Right hindlimb (tissue), 1 donor: ENCODE measurements at regions not wholly inside any gene's neighbourhood (a gene's known extent, or its start where the extent isn't known, plus 50 kb on each side); places are given as distances from the start of the nearest gene placed in this dataset.
A peak's percentile ranks its signal among the peaks of the same experiment; 100 is the strongest.
"Not testable (repeated sequence)": the region's sequence is repeated elsewhere in the genome, so short reads cannot be mapped to it uniquely, and the experiment has no call there.

Experiments used
- DNase-seq: peaks from one replicate; pipeline ENCODE4 v3.0.0-alpha.2; 2018

DNA sequence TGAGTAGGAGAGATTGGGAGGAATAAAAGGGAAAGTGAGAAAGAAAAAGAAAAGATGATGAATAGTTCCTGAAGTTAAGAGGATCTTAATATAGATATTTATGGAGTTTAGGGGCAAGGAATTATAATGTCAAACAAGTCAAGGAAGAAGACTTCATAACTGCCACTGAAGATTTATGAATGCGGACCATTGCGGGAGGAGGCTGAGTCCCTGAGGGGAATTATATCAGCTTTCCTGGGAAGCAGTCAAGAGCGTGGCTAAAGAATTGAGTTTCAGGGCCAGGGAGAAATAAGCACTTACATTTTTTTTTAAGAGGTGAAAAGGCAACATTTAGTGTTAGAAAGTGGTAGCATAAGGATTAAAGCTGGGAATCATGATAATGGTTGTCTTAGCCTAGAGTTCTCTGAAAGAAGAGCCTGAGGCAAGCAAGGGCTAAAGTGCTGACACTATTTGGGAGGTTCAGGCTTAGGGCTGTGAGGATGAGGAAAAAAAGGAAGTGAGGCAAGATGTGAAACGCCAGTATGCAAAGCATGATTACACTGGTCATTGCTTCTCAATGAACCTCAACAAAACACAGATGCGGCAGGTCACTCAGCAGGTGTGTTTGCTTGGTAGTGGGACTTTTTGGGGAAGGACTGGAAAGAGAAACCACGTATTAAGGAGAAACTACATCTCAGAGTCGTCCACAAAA is 217.1 kb downstream of the SLC4A3 start:
- no peak for DNase-seq

DNA sequence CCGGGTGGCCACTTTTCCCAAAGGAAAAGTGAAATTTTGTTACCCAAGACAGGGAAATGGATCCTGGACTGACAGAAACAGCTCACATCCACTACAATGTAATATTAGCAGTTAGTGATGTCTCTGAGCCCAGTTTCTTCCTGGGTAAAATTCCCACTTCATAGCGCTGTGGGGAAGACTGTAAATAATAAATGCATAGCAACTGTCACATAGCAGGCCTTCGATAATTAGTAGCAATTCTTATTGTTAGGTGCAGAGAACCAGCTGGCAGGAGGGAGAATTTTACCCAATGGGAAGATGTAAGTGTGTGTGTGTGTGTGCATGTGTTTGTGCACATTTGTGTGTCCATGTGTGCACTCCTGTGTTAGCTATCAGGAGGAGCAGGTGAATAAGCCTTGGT is 221.5 kb downstream of the SLC4A3 start:
- DNase-seq = no peak

DNA sequence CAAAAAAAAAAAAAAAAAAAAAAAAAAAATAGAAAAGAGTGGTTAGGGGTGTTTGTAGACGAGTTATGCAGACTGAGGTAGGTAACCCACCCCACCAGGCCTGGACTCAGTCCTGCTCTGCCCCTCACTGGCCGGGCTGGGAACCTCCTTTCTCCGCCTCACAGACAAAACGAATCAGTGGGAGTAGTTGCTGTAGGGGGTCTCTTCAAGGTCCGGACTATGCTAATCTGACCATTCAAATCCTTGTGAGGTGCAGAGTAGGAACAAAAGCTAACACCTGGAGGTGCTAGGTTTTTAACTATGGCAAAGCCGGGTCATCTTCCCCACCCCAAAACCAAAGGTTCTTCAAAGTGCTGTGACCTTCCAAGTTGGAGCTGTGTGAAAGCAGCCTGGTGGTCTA is 223.7 kb downstream of the SLC4A3 start:
- no peak for DNase-seq

DNA sequence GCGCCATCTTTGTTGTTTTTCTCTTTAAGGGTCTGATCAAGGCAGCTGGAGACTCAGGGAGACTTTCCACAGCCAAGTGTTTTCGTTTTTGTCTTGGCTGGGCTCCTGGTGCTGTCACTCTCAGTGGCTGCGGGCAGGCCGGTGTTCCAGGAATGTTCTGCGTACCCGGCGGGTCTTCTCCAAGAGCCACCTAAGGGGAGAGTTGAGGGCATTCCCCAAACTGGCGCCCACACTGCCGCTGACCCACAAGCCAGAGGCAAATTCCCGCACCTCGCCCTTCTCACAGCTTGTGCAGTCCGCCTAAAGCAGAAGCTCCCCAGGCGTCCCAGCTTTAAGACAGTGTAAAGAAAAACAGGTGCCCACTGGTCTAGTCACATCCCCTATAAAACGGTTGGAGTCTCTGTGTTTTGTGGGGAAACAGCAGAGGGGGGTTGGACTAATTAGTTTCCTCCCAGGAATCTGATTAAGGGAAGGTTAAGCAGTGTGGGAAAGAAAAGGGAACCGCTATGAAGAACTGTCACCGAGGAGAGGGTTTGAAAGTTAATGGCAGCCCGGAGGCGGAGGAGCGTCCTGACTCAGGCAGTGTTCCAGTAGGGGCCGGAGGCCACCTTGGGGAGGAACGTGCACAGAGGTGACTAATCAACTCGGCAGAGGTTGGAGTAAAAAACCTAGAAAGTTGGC is 224.5 kb downstream of the SLC4A3 start:
- DNase-seq = no peak

DNA sequence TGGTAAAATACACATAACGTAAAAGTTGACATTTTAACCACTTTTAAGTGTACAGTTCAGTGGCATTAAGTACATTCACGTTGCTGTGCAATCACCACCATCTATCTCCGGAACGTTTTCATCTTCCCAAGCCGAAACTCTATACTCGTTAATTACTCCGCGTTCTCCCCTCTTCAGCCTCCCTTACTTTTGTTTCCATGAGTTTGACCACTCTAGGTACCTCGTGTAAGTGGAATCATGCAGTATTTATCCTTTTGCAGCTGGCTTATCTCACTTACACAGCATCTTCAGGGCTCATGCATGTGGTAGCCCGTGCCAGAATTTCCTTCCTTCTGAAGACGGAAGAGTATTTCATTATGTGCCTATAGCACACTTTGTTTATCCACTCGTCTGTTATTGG is 225.2 kb downstream of the SLC4A3 start:
- DNase-seq = no peak

DNA sequence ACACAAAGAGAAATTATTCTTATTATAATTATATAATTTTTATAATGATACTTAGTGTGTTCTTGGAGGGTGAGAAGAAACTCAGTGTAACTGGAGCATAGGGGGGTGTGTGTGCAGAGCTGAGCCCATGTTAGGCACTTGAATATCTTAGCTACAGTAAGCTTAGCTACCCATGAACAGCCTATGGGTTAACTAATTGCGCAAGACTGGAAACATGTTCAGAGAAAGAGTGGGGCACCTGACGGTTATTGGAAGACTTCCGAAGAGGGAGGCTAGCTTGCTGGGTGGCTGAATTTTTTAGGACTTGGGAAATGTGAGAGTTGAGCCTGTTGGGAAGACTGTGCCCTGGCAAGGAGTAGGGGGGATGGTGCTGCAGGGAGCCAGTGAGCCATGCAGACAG is 229.2 kb downstream of the SLC4A3 start:
- DNase-seq = no peak

DNA sequence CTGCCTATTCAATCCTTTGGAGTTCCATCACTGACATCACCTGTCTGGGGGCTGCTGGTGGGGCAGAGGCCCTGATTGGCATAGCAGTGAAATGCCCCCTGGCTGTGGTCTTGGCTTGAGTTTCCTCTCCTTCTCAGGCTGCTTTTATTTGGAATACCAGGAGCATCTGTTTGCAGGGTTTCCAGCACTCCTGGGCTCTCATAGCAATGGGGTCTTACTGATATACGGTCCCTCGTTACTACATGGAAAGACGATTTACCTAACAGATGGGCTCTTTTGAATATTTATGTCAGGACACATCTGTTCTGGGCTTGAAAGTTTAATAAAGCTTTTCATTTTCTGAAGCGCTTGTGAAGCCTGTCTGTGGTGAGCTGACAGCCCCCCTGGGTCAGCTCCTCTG is 230.3 kb downstream of the SLC4A3 start:
- no peak for DNase-seq

DNA sequence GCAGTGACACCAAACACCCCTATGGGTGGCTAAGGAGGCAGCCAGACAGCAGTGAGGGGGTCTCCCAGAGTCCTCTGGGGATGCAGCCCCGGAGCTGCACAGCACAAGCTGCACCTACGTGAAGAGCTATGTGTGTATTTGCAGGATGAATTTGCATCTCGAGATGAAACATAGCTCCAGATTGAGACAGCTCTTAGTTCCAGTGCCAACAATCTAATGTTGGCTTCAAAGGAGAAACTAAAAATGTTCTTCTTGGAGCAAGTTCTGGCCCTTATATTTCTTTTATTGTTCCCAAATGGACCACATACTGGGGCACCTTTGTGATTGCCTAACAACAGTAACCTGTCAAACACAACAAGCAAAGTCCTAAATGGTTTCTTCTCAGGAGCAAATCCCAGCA is 233.9 kb downstream of the SLC4A3 start:
- DNase-seq = no peak

DNA sequence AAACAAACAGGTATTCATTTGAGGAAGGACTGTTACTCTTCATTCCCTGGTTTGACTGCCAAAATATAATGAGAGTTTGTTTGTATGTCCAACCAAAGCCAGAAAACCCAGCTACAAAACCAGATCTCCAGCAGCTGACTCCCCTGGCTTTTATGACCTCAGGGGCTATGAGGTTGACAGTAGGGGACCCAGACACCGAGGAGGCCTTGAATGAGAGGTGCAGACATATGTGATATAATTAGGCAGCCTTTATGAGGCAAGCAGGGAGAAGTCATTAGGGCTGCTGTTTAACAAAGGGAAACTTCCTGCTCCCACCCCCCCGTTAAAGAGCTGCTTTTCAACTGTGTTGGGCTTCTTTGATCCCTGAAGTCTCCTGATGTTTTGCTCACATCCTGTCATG is 236.7 kb downstream of the SLC4A3 start:
- DNase-seq = no peak

DNA sequence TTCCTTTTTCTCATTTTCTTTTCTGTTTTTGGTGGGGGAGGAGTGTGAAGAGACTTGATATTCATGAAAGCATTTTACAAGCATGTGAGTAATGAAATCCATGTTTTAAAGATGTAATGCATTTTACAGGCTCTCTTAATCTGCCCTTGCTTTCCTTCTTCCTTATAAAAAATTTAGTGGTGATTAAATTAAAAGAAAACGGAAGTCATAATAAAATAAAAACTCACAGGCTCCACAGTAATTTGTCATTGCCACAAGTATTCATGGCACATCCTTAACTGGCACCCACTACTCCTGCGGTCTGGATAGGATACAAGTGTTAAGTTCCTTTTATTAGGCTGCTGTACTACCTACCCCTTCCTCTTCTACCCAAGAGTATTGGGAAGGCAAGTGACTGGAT is 241.2 kb downstream of the SLC4A3 start:
- DNase-seq = no peak

DNA sequence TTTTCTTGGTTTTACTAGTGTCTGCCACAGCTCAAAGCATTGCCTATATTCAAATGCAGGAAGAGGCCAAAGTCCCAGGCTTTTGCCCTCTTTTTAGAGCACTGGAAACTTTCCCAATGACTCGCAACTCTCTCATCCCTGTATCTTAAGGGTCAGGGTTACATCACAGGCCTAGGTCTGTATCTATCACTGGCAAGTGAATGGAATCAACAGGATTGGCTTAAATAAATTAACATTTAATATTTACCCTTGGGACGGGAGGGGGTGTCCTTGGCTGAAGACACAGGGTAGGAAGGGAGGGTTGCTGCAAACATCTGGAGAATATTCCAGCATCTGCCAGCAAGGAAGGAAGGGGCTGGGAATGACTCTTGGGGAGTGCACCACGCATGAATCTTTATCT is 242.6 kb downstream of the SLC4A3 start:
- DNase-seq = no peak

DNA sequence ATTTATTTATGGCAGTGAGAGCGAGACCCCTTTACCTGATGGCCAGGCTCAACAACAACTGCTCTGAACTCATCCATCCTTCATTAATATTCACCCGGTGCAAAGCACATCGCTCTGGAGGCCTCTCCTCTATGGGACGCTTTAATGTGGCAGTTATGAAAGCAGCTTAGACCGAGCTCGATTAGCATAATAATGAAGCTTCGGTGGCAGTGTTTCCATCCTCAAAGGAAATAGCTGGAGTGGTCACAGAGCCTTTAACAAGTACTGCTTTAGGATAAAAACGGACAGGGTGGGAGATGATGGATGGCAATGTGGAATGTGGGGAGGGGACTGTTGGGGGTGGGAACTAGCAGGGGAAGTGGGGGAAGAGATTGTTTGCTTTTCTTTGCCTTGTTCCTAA is 243.9 kb downstream of the SLC4A3 start:
- DNase-seq = no peak

DNA sequence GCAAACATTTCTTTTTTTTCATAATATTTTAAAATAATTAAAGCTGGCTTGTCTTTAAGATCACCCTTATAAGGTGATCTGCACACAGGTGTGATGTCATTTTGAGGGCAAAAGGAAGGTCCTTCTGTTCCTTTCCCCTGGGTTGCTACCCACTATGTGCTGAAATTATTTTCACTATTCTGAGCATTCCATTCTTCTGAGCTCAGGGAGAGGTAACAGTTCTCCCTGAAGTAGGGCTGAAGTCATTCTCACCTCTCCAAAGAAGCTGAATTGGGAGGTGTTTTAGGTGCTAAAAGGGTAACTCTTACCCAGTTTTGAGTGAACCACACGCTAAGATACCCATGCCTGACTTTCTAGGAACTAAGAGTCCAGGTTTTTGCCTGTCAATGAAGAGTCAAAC is 247.6 kb downstream of the SLC4A3 start:
- no peak for DNase-seq

DNA sequence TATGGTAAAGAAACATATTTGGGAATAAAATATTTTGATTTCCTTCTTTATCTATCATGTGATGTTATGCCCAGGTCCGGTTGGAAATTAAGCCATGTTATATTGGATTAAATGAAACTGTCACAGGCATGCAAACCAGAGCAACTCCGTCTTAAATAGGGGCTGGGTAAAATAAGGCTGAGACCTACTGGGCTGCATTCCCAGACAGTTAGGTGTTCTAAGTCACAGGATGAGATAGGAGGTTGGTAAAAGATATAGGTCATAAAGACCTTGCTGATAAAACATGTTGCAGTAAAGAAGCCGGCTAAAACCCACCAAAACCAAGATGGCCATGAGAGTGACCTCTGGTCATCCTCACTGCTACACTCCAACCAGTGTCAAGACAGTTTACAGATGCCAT is 248.6 kb downstream of the SLC4A3 start:
- DNase-seq = not testable (repeated sequence)

DNA sequence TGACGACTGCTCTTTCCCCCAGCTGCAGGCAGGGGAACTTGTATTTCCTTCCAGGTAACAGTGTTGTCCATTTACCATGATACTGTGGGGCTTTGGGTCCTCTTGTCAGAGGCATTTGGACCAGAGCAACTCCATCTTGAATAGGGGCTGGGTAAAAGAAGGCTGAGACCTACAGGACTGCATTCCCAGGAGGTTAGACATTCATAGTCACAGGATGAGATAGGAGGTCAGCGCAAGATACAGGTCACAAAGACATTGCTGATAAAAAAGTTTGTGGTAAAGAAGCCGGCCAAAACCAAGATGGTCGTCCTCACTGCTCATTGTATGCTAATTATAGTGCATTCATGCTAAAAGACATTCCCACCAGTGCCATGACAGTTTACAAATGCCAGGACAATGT is 249.5 kb downstream of the SLC4A3 start:
- DNase-seq = no peak

DNA sequence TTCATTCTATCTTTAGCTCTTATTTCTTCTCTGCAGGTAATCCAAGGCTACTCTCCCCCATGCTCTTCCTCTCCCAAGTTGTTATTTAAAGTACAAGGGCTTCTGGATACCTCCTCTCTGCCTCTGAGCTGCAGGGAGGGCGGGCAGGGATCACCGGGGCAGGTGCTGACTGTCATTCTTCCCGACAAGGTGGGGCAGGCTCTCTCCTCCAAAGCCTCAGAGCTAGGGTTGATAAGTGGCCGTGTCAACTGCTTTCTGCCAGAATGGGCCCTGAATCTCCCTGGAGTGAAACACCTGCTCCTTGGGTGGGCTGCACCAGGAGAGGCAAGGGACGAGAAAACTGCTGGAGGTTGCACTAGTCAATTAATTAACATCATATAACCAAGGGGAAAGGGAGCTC is 250.3 kb downstream of the SLC4A3 start:
- no peak for DNase-seq

DNA sequence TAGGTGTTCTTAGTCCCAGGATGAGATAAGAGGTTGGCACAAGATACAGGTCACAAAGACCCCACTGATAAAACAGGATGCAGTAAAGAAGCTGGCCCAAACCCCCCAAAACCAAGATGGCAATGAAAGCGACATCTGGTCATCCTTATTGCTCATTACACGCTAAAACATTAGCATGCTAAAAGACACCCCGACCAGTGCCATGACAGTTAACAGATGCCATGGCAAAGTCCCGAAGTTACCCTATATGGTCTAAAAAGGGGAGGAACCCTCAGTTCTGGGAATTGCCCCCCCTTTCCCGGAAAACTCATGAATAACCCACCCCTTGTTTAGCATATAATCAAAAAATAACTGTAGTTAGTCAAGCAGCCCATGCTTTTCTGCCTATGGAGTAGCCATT is 251.1 kb downstream of the SLC4A3 start:
- no peak for DNase-seq

DNA sequence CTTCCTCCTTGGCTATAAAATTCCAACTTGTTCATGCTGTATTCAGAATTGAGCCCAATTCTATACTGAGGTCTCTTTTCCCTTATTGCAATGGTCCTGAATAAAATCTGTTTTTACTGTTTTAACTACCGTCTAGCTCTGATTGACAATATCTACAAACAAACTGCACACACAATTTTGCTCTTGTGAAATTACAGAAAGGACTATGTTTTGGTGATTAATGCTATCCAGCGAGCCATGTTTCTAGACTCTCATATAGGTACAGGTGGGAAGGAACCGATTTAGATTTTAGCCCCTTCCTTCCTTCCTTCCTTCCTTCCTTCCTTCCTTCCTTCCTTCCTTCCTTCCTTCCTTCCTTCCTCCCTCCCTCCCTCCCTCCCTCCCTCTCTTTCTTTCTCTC is 254.4 kb downstream of the SLC4A3 start:
- DNase-seq = no peak

DNA sequence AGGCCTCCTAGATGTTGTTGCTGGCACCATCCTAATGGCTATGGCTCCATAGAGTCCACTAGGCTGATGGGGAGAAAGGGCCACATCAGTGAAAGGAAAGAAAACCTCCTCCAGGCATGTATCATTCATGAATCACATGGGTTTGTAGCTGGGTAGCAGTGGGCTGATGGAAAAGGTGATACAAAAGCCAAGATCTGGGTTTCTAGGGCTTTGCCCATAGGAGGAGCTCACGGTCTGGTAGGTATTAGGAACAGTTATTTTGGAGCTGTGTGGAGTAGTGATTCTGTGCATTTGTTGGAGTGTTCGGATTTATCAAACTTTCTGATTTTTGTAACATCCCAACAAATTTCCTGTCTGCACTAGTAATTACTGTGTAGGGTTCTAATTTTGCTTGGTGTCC is 259.2 kb downstream of the SLC4A3 start:
- no peak for DNase-seq

DNA sequence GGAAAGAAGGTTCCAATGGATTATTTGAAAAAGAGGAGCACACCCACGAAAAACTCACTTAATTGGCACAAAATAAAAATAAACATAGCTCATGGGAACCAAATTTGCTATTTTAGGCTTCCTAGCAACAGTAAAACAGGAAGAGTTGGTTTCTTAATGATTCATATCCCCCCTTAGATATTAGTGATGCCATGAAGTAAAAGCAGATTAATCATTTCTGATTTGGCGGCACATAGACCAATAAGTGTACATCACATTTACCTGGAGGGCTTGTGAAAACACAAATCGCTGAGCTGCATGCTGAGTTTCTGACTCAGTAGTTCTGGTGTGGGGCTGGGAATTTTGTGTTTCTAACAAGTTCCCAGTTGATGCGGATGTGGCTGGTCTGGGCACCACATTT is 260.4 kb downstream of the SLC4A3 start:
- DNase-seq = no peak

DNA sequence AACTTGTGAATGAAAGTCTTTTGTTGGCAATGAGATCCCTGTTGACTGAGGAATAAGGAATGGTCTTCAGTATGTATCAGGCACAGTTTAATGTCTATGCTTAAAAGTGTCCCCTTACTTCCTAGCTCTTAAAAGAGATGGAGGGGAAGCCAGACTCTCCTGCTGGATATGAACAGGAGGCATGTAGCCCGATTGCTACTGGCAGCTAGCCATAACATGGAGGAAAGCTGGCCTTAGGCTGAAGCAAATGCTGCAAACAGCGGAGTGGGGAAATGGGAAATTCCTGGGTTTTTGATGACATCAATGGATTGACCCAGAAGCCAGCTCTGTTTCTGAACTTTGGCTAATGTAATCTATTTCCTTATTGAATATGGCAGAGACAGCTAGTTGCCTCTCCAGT is 266.1 kb downstream of the SLC4A3 start:
- peak; percentile 46 for DNase-seq

DNA sequence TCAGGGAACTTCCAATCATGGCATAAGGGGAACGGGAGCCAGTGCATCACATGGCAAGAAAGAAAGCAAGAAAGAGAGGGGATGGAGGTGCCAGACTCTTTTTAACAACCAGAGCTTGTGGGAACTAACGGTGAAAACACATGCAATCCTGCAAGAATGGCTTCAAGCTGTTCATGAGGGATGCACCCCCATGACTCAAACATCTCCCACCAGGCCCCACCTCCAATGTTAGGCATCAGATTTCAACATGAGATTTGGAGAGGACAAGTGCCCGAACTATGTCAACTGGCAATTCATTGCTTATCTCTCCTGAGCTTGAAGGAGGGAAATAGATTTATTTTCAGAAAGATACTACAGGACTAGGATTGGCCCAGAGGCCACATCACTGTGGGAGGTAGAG is 270.0 kb downstream of the SLC4A3 start:
- DNase-seq = no peak

DNA sequence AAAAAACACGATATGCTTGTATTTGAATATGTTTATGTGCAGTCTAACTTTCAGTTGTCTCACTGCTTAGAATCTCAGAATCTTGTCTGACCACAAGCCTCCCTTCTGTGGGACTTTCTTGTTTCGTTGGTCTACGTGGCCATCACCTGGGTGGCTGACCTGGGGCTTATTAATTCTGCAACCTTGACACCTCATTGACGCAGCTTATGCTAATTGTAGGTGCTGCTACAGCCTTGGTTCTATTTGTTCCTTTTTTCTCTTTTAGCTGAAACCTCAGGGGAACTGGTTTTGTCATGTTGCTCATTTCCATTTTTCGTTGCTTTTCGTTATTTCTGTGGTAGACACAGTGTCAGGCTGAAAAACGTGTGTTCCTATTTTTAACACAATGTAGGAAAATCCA is 273.7 kb downstream of the SLC4A3 start:
- no peak for DNase-seq

DNA sequence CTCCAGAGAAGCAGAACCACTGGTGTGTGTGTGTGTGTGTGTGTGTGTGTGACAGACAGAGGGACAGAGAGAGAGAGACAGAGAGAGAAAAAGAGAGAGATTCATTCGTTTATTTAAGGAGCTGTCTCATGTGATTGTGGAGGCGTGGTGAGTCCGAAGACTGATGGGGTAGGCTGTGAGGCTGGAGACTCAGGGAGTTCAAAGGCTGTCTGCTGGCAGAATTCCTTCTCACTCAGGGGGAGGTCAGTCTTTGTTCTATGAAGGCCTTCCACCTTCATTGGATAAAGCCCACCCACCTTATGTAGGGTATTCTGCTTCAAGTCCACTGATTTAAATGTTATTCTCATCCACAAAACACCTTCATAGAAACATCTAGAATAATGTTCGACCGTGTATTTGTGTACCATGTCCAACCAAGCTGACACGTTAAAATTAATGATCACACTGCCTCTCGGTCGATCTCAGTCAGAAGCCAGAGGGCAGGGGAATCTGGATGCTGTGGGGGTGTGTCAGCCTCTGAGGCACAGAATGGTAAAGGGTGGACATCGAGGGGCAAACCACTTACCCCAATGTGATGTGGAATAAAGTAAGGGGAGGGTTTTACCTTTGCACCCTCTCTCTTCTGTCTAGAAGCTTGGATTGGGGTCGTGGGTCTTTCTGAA is 275.6 kb downstream of the SLC4A3 start:
- DNase-seq = no peak

DNA sequence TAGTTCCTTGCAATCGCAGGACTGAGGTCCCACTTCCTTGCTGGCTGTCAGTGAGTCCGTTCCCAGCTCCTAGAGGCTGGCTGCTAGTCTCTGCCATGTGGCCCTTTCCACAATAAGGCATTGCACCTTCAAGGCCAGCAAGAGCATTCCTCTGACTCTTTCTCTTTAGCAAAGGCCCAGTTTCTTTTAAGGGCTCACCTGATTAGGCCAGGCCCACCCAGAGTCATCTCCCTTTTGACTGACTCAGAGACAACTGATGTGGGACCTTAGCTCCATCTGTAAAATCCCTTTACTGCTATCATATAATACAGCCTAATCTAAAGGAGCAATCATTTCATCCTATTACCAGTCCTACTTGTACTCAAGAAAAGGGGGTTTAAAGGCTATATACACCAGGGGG is 278.2 kb downstream of the SLC4A3 start:
- DNase-seq = no peak
